GM23338 (cell line): ENCODE measurements at regions not wholly inside any gene's neighbourhood (a gene's known extent, or its start where the extent isn't known, plus 50 kb on each side); places are given as distances from the start of the nearest gene placed in this dataset.

ENCODE experiments used
- ATAC-seq: fragments of 200-7000 bp; cut with Tn5 transposase; 3 replicates; pipeline ENCODE4 v1.9.1; 2020
- DNase-seq: peaks from one replicate; pipeline ENCODE4 v3.0.0-alpha.2; 2015; ENCODE audit warnings: low spot score
- H2AFZ ChIP-seq: fragments of 200-600 bp; sonication (generic); 2 replicates; pipeline ENCODE4 v1.8.0; 2016; ENCODE audit warnings: antibody characterized with exemption, mild to moderate bottlenecking, moderate library complexity
- H3F3A ChIP-seq: fragments of 200-600 bp; sonication (generic); replicated peaks from 2 replicates; pipeline ENCODE4 v1.8.0; 2017; ENCODE audit warnings: antibody characterized with exemption, mixed run types, low read depth
- H3K27ac ChIP-seq: fragments of 200-600 bp; sonication (generic); 2 replicates; pipeline ENCODE4 v1.6.1; 2016; ENCODE audit warnings: low read depth
- H3K27me3 ChIP-seq: fragments of 200-600 bp; sonication (generic); 2 replicates; pipeline ENCODE4 v1.8.0; 2016; ENCODE audit warnings: mild to moderate bottlenecking, mixed run types, moderate library complexity; ENCODE audit not compliant: insufficient read depth
- H3K36me3 ChIP-seq: fragments of 200-600 bp; sonication (generic); 2 replicates; pipeline ENCODE4 v1.8.0; 2016; ENCODE audit warnings: mild to moderate bottlenecking; ENCODE audit not compliant: insufficient read depth
- H3K4me1 ChIP-seq: fragments of 200-600 bp; sonication (generic); 2 replicates; pipeline ENCODE4 v1.8.0; 2016; ENCODE audit warnings: mild to moderate bottlenecking, moderate library complexity; ENCODE audit not compliant: insufficient read depth
- H3K4me2 ChIP-seq: fragments of 200-600 bp; sonication (generic); 2 replicates; pipeline ENCODE4 v1.7.1; 2017; ENCODE audit warnings: mixed run types
- H3K4me3 ChIP-seq: fragments of 200-600 bp; sonication (generic); 2 replicates; pipeline ENCODE4 v1.6.1; 2016; ENCODE audit warnings: mixed run types
- H3K79me2 ChIP-seq: fragments of 200-600 bp; sonication (generic); replicated peaks from 2 replicates; pipeline ENCODE4 v1.8.0; 2017; ENCODE audit warnings: mild to moderate bottlenecking; ENCODE audit not compliant: insufficient read depth
- H3K9me2 ChIP-seq: fragments of 200-600 bp; sonication (generic); 2 replicates; pipeline ENCODE4 v1.8.0; 2017; ENCODE audit not compliant: insufficient read depth
- H4K20me1 ChIP-seq: fragments of 200-600 bp; sonication (generic); replicated peaks from 2 replicates; pipeline ENCODE4 v1.8.0; 2017; ENCODE audit warnings: mild to moderate bottlenecking; ENCODE audit not compliant: insufficient read depth
- H3K27ac Mint-ChIP-seq: 2 replicates; pipeline ENCODE4 v1.8.0; 2020; ENCODE audit warnings: inconsistent platforms, mild to moderate bottlenecking, moderate library complexity, mixed read lengths
- H3K27me3 Mint-ChIP-seq: 3 replicates; pipeline ENCODE4 v1.8.0; 2022; ENCODE audit warnings: low read depth, mild to moderate bottlenecking, moderate library complexity, mixed read lengths, inconsistent platforms; ENCODE audit not compliant: insufficient read depth, poor library complexity
- H3K36me3 Mint-ChIP-seq: 3 replicates; pipeline ENCODE4 v1.8.0; 2021; ENCODE audit warnings: low read depth, mild to moderate bottlenecking, inconsistent platforms, moderate library complexity, mixed read lengths
- H3K4me1 Mint-ChIP-seq: 3 replicates; pipeline ENCODE4 v1.8.0; 2020; ENCODE audit warnings: mild to moderate bottlenecking, inconsistent platforms, mixed read lengths
- H3K4me3 Mint-ChIP-seq: 3 replicates; pipeline ENCODE4 v1.8.0; 2021; ENCODE audit warnings: moderate library complexity, mild to moderate bottlenecking, inconsistent platforms, mixed read lengths
- H3K9me3 Mint-ChIP-seq: 3 replicates; pipeline ENCODE4 v1.8.0; 2020; ENCODE audit warnings: moderate library complexity, mild to moderate bottlenecking, inconsistent platforms, mixed read lengths
- CREB1 ChIP-seq: fragments of 250-450 bp; sonication (Bioruptor Pico); IDR thresholded peaks from 2 replicates; pipeline ENCODE4 v1.5.0; 2020; ENCODE audit warnings: low read depth, mild to moderate bottlenecking, moderate library complexity
- CTCF ChIP-seq, 2 experiments: fragments of 200-600 bp in 1 of 2; sonication (generic) in 1 of 2; conservative IDR thresholded peaks; 2 replicates each; pipeline versions ENCODE4 v1.5.1 to v1.6.1; 2016 to 2017; ENCODE audit warnings: antibody characterized with exemption in 2 of 2, low read depth in 2 of 2, mild to moderate bottlenecking in 2 of 2, moderate library complexity in 1 of 2
- ETS1 ChIP-seq: IDR thresholded peaks from 2 replicates; pipeline ENCODE4 v1.6.1; 2016; ENCODE audit warnings: antibody characterized with exemption
- EZH2phosphoT487 ChIP-seq: fragments of 200-600 bp; sonication (generic); IDR thresholded peaks from one replicate; pipeline ENCODE4 v1.8.1; 2018; ENCODE audit warnings: antibody characterized with exemption; ENCODE audit not compliant: unreplicated experiment
- POLR2AphosphoS5 ChIP-seq: IDR thresholded peaks from 2 replicates; pipeline ENCODE4 v1.6.1; 2016; ENCODE audit warnings: antibody characterized with exemption, low read depth
- REST ChIP-seq: IDR thresholded peaks from one replicate; pipeline ENCODE4 v1.6.1; 2018; ENCODE audit warnings: antibody characterized with exemption; ENCODE audit not compliant: unreplicated experiment
- ZNF114 ChIP-seq: fragments of 250-450 bp; sonication (Bioruptor Pico); IDR thresholded peaks from 2 replicates; pipeline ENCODE4 v1.5.0; 2020; ENCODE audit warnings: mild to moderate bottlenecking, moderate library complexity
- ZNF331 ChIP-seq: fragments of 250-450 bp; sonication (Bioruptor Pico); IDR thresholded peaks from 2 replicates; pipeline ENCODE4 v1.5.0; 2020; ENCODE audit warnings: low read depth, mild to moderate bottlenecking, moderate library complexity

GRCh38 chr17:57195785-57196460 is 60.4 kb upstream of the MSI2 start:
- Histone ChIP-seq H3K36me3 (no peaks in the 10 kb centered on the region), H3F3A (no peaks in the 10 kb centered on the region), H3K4me2 (no peak overlapping the region), H4K20me1 (no peaks in the 10 kb centered on the region), H3K27ac (no peak overlapping the region), H2AFZ (no peak overlapping the region), H3K9me2 (0 out of 2 replicates have a peak, but pooled peaks cover 5% of the 10 kb centered on the region), H3K4me1 (no peaks in the 10 kb centered on the region), H3K27me3 (no peaks in the 10 kb centered on the region), H3K4me3 (no peak overlapping the region), H3K79me2 (no peaks in the 10 kb centered on the region)
- ATAC-seq: no peak
- no peak overlapping the region for H3K27ac Mint-ChIP-seq
- H3K4me3 Mint-ChIP-seq: no peak overlapping the region
- H3K4me1 Mint-ChIP-seq: no peaks in the 10 kb centered on the region
- DNase-seq: no peak
- no peak for TF ChIP-seq ZNF114 (CRISPR knock-in tag)
- TF ChIP-seq CTCF (conservative IDR thresholded peaks at IDR 0.05; ENCODE audit: low read depth in 2 of 2): no peak
- TF ChIP-seq EZH2phosphoT487: no peak
- no peak for TF ChIP-seq REST
- TF ChIP-seq CREB1 (CRISPR knock-in tag): no peak
- peaks cover 3% of the 10 kb centered on the region for H3K27me3 Mint-ChIP-seq
- H3K9me3 Mint-ChIP-seq: peaks cover 10% of the 10 kb centered on the region; the same call in 1 of the 3 replicates
- no peaks in the 10 kb centered on the region for H3K36me3 Mint-ChIP-seq

GRCh38 chr17:57197466-57198071 is 58.8 kb upstream of the MSI2 start:
- no peak overlapping the region for H3K4me3 ChIP-seq
- TF ChIP-seq ETS1 (no peak), ZNF331 (CRISPR knock-in tag) (no peak), POLR2AphosphoS5 (no peak)

More at GRCh38 chr17:57197466-57198071, 58.8 kb upstream of the MSI2 start:
- Histone ChIP-seq H4K20me1 (no peaks in the 10 kb centered on the region), H3K27me3 (no peaks in the 10 kb centered on the region), H3K9me2 (0 out of 2 replicates have a peak, but pooled peaks cover 5% of the 10 kb centered on the region), H3K4me2 (no peak overlapping the region), H3F3A (no peaks in the 10 kb centered on the region), H3K36me3 (no peaks in the 10 kb centered on the region), H3K79me2 (no peaks in the 10 kb centered on the region), H3K27ac (no peak overlapping the region), H2AFZ (peak overlapping the region; percentile 1), H3K4me1 (no peaks in the 10 kb centered on the region)
- Mint-ChIP-seq H3K4me1 (no peaks in the 10 kb centered on the region), H3K9me3 (peaks cover 10% of the 10 kb centered on the region; the same call in 1 of the 3 replicates), H3K27me3 (no peaks in the 10 kb centered on the region), H3K27ac (no peak overlapping the region), H3K4me3 (no peak overlapping the region), H3K36me3 (no peaks in the 10 kb centered on the region)
- DNase-seq (no peak), ATAC-seq (no peak)
